Activated naive CD4-positive, alpha-beta T cell treated with anti-CD3 and anti-CD28 coated beads for 36 hours (primary cell): ENCODE measurements at regions not wholly inside any gene's neighbourhood (a gene's known extent, or its start where the extent isn't known, plus 50 kb on each side); places are given as distances from the start of the nearest gene placed in this dataset.
"Not testable (repeated sequence)": the region's sequence is repeated elsewhere in the genome, so short reads cannot be mapped to it uniquely, and the experiment has no call there.

ENCODE experiments used
- CTCF ChIA-PET: fragments of 350-600 bp; sonication (Branson Sonifier 250); formaldehyde crosslinking; loops from one replicate; lab custom pipeline; 2021; ENCODE audit warnings: antibody characterized with exemption; lab: Charles Lee
- DNase-seq: peaks from one replicate; pipeline ENCODE4 v3.0.0-alpha.2; 2020
- H3K27ac Mint-ChIP-seq: one replicate; pipeline ENCODE4 v1.8.0; 2021; ENCODE audit warnings: mild to moderate bottlenecking, mixed read lengths
- H3K27me3 Mint-ChIP-seq: one replicate; pipeline ENCODE4 v1.8.0; 2021; ENCODE audit warnings: low read depth, mixed read lengths
- H3K36me3 Mint-ChIP-seq: one replicate; pipeline ENCODE4 v1.8.0; 2021; ENCODE audit warnings: low read depth, mixed read lengths
- H3K4me1 Mint-ChIP-seq: one replicate; pipeline ENCODE4 v1.8.0; 2021; ENCODE audit warnings: low read depth, mixed read lengths
- H3K4me3 Mint-ChIP-seq: one replicate; pipeline ENCODE4 v1.8.0; 2021; ENCODE audit warnings: mild to moderate bottlenecking, moderate library complexity, mixed read lengths
- H3K9me3 Mint-ChIP-seq: one replicate; pipeline ENCODE4 v1.8.0; 2021; ENCODE audit warnings: mixed read lengths
- intact Hi-C: fragments of 100-400 bp; cut with micrococcal nuclease; formaldehyde crosslinking; loops from one replicate; pipeline ENCODE4 v1.15.1; 2023

DNA sequence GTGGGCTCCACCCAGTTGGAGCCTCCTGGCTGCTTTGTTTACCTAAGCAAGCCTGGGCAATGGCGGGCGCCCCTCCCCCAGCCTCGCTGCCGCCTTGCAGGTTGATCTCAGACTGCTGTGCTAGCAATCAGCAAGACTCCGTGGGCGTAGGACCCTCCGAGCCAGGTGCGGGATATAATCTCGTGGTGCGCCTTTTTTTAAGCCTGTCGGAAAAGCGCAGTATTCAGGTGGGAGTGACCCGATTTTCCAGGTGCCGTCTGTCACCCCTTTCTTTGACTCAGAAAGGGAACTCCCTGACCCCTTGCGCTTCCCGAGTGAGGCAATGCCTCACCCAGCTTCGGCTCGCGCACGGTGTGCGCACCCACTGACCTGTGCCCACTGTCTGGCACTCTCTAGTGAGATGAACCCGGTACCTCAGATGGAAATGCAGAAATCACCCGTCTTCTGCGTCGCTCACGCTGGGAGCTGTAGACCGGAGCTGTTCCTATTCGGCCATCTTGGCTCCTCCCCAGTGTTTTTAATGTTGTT is 144.9 kb upstream of the SMIM30 start:
- H3K36me3 Mint-ChIP-seq, H3K4me3 Mint-ChIP-seq, DNase-seq, H3K27me3 Mint-ChIP-seq, H3K9me3 Mint-ChIP-seq, H3K27ac Mint-ChIP-seq, intact Hi-C loops, H3K4me1 Mint-ChIP-seq, CTCF ChIA-PET: not testable (repeated sequence)

DNA sequence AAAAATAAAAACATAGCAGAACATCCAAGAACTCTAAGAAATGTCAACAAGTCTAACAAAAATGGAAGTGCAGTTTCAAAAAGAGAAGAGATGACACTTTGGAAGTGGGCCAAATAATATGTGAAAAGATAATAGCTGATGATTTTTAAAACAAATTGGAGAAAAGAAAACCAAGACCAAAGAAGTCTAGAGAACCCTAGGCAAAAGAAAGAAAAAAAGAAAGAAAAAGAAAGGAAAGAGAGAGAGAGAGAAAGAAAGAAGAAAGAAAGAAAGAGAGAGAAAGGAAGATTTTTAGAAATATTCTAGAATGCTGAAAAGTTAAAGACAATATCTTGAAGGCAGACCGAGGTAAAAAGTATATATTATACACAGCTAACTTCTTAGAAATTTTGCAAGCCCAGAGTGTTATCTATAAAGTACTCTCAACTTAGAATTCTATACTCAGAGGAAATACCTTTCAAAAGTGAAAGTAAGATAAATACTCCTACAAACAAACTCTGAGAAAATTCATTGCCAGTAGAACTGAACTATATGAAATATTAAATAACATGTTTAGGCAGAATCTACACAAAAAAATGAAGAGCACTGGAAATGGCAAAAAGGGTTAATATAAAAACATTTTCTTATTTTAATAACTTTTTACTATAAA is 138.7 kb upstream of the SMIM30 start:
- Mint-ChIP-seq H3K4me1 (no peaks in the 10 kb centered on the region), H3K4me3 (no peak overlapping the region), H3K9me3 (peaks cover 4% of the 10 kb centered on the region), H3K27me3 (no peaks in the 10 kb centered on the region), H3K36me3 (no peaks in the 10 kb centered on the region), H3K27ac (peak overlapping the region; percentile 56)
- intact Hi-C loops: no loop called here
- CTCF ChIA-PET: no interaction called here
- DNase-seq: no peak

DNA sequence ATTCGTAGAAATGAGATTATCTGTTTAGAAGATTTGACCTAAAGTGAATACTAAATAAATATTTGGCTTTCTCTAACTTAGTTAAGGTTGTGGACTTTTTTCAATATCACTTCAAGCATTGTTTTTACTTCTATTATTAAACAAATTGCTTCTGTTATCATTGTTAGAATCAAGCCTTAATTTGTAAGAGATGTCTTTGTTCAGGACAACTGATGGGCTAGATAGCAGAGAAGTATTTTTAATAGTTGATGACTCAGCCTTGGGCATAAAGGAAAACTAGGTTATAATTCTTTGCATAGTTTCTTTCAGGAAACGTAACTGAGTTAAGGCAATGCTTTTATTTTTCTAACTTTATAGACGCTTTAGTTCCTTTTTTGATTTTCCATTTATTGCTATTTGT is 128.8 kb upstream of the SMIM30 start:
- CTCF ChIA-PET: no interaction called here
- Mint-ChIP-seq H3K27ac (no peak overlapping the region), H3K4me1 (no peaks in the 10 kb centered on the region), H3K36me3 (no peaks in the 10 kb centered on the region), H3K4me3 (no peak overlapping the region), H3K9me3 (peaks cover 5% of the 10 kb centered on the region), H3K27me3 (no peaks in the 10 kb centered on the region)
- intact Hi-C loops: no loop called here
- DNase-seq: no peak

DNA sequence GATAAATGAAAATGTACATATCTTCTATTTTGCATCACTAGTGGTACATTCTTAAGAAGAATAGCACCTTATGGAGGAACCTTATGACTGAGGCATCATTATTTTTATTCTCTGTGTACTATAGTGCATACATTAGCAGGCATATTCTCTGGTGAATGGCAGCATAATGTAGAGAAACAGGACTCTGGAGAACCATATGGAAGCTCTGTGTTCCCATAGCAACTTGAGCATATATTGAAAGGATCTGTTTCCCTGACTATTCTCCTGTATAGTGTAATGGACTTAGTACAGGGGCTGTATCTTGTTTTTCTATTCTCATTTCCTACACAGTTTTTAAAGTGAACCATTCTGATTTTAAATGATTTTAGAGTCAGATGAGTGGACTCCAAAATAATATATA is 128.4 kb upstream of the SMIM30 start:
- no peaks in the 10 kb centered on the region for H3K27me3 Mint-ChIP-seq
- H3K4me3 Mint-ChIP-seq: no peak overlapping the region
- H3K9me3 Mint-ChIP-seq: peaks cover 5% of the 10 kb centered on the region
- CTCF ChIA-PET: no interaction called here
- H3K36me3 Mint-ChIP-seq: no peaks in the 10 kb centered on the region
- intact Hi-C loops: no loop called here
- H3K4me1 Mint-ChIP-seq: no peaks in the 10 kb centered on the region
- DNase-seq: no peak
- H3K27ac Mint-ChIP-seq: no peak overlapping the region

DNA sequence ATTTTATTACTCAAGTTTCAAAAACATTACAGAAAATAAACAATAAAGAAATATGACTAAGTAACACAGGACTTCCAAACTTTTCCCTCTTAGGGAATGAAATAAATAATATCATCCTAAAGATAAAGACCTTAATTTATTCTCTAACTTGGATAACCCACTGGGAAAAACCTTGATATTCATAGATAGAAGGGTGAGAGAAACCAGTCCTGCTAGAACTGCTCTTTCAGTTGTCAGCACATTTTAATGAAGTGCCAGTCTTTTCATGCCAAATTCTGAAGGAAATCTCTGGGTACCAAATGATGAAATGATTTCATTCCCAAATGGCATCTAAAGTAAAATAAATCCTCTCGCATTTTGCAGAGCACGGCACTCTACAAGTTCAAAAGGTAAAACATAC is 114.5 kb upstream of the SMIM30 start:
- no peaks in the 10 kb centered on the region for H3K36me3 Mint-ChIP-seq
- intact Hi-C loops: no loop called here
- no peak for DNase-seq
- H3K27me3 Mint-ChIP-seq: peaks cover 7% of the 10 kb centered on the region
- no peak overlapping the region for H3K27ac Mint-ChIP-seq
- H3K4me3 Mint-ChIP-seq: no peak overlapping the region
- no peaks in the 10 kb centered on the region for H3K4me1 Mint-ChIP-seq
- CTCF ChIA-PET: no interaction called here
- H3K9me3 Mint-ChIP-seq: no peaks in the 10 kb centered on the region

DNA sequence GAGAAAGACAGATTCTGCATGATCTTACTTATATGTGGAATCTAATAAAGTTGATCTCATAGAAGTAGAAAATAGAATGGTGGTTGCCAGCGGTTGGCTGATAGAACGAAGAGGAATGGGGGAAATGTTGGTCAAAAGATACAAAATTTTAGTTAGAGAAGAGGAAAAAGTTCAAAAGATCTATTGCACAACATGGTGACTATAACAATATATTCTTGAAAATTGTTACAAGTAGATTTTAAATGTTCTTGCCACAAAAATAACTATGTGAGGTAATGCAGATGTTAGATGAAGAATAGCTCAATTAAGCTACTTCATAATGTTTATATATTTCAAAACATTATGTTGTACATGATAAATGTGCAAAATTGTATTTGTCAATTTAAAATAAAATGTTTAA is 112.3 kb upstream of the SMIM30 start:
- Mint-ChIP-seq H3K9me3 (peaks cover 4% of the 10 kb centered on the region), H3K36me3 (no peaks in the 10 kb centered on the region), H3K4me1 (no peaks in the 10 kb centered on the region), H3K27me3 (peaks cover 7% of the 10 kb centered on the region), H3K4me3 (no peak overlapping the region), H3K27ac (no peak overlapping the region)
- CTCF ChIA-PET: no interaction called here
- intact Hi-C loops: no loop called here
- no peak for DNase-seq

DNA sequence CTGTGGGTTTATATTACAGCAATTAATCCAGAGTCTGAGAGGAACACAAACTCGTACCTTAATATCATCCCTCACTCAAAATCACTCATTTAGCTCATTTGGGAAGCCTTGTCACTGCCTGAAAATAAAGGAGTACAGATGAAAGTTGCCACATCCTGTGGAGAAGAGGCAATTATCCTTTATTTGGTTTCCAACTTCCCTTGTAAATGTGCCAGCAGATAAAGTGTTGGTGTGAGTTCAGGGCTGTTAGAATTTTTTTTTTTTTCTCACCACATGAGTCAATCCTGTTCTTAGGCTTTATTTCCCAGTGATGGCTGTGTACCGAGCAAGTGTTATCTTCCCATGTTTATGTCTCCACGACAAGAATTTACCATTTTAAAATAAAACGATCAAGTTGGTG is 99.0 kb upstream of the SMIM30 start:
- no peak for DNase-seq
- CTCF ChIA-PET: no interaction called here
- Mint-ChIP-seq H3K4me1 (no peaks in the 10 kb centered on the region), H3K4me3 (no peak overlapping the region), H3K9me3 (no peaks in the 10 kb centered on the region), H3K36me3 (no peaks in the 10 kb centered on the region), H3K27ac (no peak overlapping the region), H3K27me3 (peaks cover 2% of the 10 kb centered on the region)
- intact Hi-C loops: no loop called here

DNA sequence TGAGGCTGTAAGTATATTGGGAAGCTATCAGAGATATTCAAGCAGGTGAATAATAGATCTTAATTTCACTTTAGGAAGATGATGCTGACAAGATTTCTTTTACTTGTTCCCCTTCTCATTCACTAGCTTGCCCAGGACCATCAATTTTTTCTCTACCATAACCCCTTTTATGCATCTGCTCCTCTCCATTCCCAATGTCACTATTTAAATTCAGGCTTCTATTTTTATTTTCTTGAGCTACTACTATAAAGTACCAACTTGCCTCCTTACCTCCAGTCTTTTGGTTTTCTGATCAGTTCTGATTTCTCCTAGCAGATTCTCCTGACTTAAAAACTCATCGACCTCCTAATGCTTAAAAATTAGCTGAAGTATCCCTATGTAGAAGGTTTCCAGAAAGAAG is 97.7 kb upstream of the SMIM30 start:
- intact Hi-C loops: no loop called here
- no peaks in the 10 kb centered on the region for H3K9me3 Mint-ChIP-seq
- CTCF ChIA-PET: no interaction called here
- H3K4me3 Mint-ChIP-seq: no peak overlapping the region
- no peak for DNase-seq
- no peak overlapping the region for H3K27ac Mint-ChIP-seq
- H3K4me1 Mint-ChIP-seq: no peaks in the 10 kb centered on the region
- no peaks in the 10 kb centered on the region for H3K36me3 Mint-ChIP-seq
- H3K27me3 Mint-ChIP-seq: peaks cover 2% of the 10 kb centered on the region

DNA sequence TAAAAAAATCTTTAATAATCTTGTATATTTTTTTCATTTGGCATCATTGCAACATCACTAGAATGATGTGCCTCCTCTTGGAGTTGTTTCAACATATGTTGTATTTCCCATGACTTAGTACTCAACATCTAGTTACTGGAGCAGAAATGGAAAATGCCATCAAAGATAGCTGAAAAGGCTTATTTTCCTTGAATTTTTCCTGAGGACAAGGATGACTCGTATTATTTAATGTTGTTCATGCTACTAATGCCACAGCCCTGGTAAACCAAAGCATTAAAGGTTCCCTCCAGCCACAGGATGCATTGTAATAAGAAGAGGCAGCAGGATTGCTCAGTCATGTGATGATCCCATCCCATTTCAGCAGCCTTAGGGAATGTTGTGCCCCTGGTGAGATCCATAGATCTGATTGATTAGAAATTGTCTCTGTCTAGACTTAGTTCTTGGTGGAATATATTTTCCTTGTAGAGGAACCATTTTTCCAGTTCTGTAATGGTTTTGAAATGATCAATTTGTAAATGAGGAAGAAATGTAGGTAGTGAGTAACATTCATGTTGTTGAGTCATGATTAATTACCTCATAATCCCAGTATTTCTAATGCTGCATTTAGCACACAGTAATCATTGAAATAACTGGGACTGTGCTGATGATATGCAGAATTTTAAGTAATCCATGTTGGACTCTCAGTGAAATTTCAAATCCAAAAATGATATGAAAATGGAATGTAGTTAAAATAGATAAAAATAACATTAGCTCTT is 91.3 kb upstream of the SMIM30 start:
- intact Hi-C loops: no loop called here
- no peaks in the 10 kb centered on the region for H3K9me3 Mint-ChIP-seq
- CTCF ChIA-PET: no interaction called here
- H3K36me3 Mint-ChIP-seq: no peaks in the 10 kb centered on the region
- no peak overlapping the region for H3K27ac Mint-ChIP-seq
- no peak overlapping the region for H3K4me3 Mint-ChIP-seq
- peaks cover 4% of the 10 kb centered on the region for H3K27me3 Mint-ChIP-seq
- no peak for DNase-seq
- no peaks in the 10 kb centered on the region for H3K4me1 Mint-ChIP-seq

DNA sequence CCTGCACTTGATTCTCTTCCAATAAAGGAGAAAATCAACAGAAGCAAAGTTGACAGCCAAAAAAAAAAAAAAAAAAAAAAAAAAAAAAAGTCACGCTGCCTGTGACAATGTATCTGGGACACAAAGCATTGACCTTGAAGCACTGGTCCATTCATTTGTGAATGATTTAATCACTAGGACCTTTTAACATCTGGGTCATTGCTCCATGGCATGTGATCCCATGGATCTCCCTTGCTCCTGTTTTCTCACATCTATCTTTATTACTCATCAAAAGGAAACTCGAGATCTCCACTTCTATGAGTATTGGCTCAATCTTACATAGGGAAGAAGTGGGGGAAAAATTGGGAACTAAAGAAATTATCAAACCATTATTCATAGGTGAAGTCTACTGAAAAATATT is 89.6 kb upstream of the SMIM30 start:
- Mint-ChIP-seq H3K4me3 (no peak overlapping the region), H3K27ac (no peak overlapping the region)

DNA sequence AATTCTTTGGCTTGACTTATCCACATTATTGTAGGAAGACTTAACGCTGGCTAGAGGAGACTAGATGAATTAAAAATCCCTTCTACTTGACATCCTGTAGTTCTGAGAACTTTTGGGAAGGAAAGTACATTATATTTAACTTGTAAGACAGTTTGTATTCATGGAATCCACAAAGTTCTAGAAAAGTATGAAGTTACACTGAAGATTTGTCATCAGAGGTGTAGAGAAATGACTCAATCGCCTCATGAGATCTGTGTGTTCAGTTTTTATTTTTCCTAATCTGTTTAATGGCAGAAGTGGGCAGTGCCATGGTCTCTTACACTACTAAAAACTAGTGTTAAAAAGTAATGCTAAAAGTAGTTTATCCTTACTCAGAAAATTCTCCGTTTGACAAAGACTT is 89.1 kb upstream of the SMIM30 start:
- Mint-ChIP-seq H3K4me3 (no peak overlapping the region), H3K4me1 (no peaks in the 10 kb centered on the region), H3K9me3 (no peaks in the 10 kb centered on the region), H3K27ac (no peak overlapping the region), H3K27me3 (peaks cover 8% of the 10 kb centered on the region), H3K36me3 (no peaks in the 10 kb centered on the region)
- intact Hi-C loops: no loop called here
- DNase-seq: no peak
- CTCF ChIA-PET: no interaction called here

More for the DNA sequence above, 89.6 kb upstream of the SMIM30 start:
- no peak for DNase-seq
- intact Hi-C loops: no loop called here
- CTCF ChIA-PET: no interaction called here
- Mint-ChIP-seq H3K4me1 (no peaks in the 10 kb centered on the region), H3K27me3 (peaks cover 4% of the 10 kb centered on the region), H3K9me3 (no peaks in the 10 kb centered on the region), H3K36me3 (no peaks in the 10 kb centered on the region)

DNA sequence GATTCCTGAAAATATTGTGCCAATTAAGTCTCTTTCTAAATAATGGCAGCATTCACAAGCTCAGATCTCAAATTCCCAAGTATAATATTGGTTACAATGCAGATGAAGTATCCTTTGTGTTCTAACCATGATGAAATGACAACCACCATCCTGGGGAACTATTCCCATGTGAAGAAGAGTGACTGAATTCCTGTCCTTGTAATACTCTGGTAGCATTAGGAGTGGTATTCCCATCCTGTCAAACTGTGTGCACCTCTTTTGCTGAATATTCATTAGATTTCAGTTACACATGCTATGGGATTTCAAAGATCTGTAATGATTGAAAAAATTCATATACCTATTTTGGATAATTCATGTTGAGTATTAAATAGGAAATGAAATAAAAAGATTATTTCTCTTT is 86.1 kb upstream of the SMIM30 start:
- no peak for DNase-seq
- H3K9me3 Mint-ChIP-seq: no peaks in the 10 kb centered on the region
- H3K27ac Mint-ChIP-seq: no peak overlapping the region
- H3K4me1 Mint-ChIP-seq: no peaks in the 10 kb centered on the region
- H3K36me3 Mint-ChIP-seq: no peaks in the 10 kb centered on the region
- H3K4me3 Mint-ChIP-seq: no peak overlapping the region
- intact Hi-C loops: no loop called here
- peaks cover 12% of the 10 kb centered on the region for H3K27me3 Mint-ChIP-seq
- CTCF ChIA-PET: no interaction called here

DNA sequence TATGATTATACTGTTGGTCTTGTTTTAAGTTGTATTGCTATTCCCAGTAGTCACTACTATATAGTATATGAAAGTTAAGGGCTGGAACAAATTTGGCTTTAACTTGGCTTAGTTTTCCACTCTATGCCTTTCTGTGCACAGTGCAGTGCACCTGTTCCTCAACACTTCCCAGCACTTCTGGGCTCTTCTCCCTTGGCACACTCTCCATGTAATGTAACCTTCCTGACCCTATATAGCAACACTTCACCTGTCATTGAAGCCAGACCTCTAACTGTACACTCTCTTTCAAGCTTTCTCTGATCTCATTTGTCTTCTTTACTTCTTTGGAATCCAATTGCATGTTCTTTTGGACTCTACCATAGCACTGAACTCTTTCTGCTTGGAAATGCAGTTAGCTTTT is 83.9 kb upstream of the SMIM30 start:
- Mint-ChIP-seq H3K9me3 (no peaks in the 10 kb centered on the region), H3K4me3 (no peak overlapping the region), H3K36me3 (no peaks in the 10 kb centered on the region), H3K27ac (no peak overlapping the region), H3K4me1 (no peaks in the 10 kb centered on the region), H3K27me3 (peaks cover 15% of the 10 kb centered on the region)
- intact Hi-C loops: no loop called here
- no peak for DNase-seq
- CTCF ChIA-PET: no interaction called here
